GM12878 (cell line): ENCODE measurements at regions not wholly inside any gene's neighbourhood (a gene's known extent, or its start where the extent isn't known, plus 50 kb on each side); places are given as distances from the start of the nearest gene placed in this dataset.

ENCODE experiments used
- ATAC-seq: fragments of 200-7000 bp; cut with Tn5 transposase; 3 replicates; pipeline ENCODE4 v1.9.1; 2020; ENCODE audit warnings: mild to moderate bottlenecking, moderate library complexity
- BruUV-seq: library from RNA; stranded (reverse); fragments of 400-500 nt; replicated peaks from 2 replicates; lab custom pipeline; 2021; lab: Mats Ljungman, UMichigan
- CTCF ChIA-PET: fragments of 300-600 bp; sonication (Branson Sonifier 250); formaldehyde crosslinking; extraction: SDS; loops from one replicate; lab custom pipeline; 2021; ENCODE audit warnings: inconsistent platforms; lab: Yijun Ruan, JAX
- POLR2A ChIA-PET: fragments of 350-600 bp; formaldehyde crosslinking; extraction: SDS; loops from one replicate; lab custom pipeline; 2021; ENCODE audit warnings: inconsistent platforms; lab: Charles Lee
- RAD21 ChIA-PET: fragments of 300-600 bp; sonication (Branson Sonifier 250); formaldehyde crosslinking; loops from one replicate; lab custom pipeline; 2023; ENCODE audit warnings: antibody characterized with exemption; ENCODE audit not compliant: unreplicated experiment; lab: Charles Lee
- SMC1A ChIA-PET: fragments of 300-600 bp; sonication (Branson Sonifier 250); formaldehyde crosslinking; loops from one replicate; lab custom pipeline; 2023; ENCODE audit not compliant: unreplicated experiment, uncharacterized antibody; lab: Charles Lee
- DNase-seq: peaks from one replicate; pipeline ENCODE4 v3.0.0-alpha.2; 2011; ENCODE audit warnings: low read depth, low spot score
- FAIRE-seq: peaks from 3 replicates; lab custom pipeline; 2011; peaks lifted over from hg19 to GRCh38; lab: Jason Lieb, UNC
- H2AFZ ChIP-seq: 2 replicates; pipeline ENCODE4 v1.6.0; 2011; ENCODE audit warnings: low read depth, low read length, control low read depth; ENCODE audit not compliant: control insufficient read depth
- H3K27ac ChIP-seq: 2 replicates; pipeline ENCODE4 v1.5.1; 2011; ENCODE audit warnings: control low read depth; ENCODE audit not compliant: control insufficient read depth, insufficient read depth
- H3K27me3 ChIP-seq, 2 experiments: replicated peaks in 1 of 2; 2 replicates each; pipeline versions ENCODE4 v1.6.0 to v1.6.1; 2011; ENCODE audit warnings: low read length in 1 of 2; ENCODE audit not compliant: control insufficient read depth in 2 of 2, insufficient read depth in 2 of 2
- H3K36me3 ChIP-seq, 2 experiments: 2 replicates each; pipeline ENCODE4 v1.5.1; 2011; ENCODE audit warnings: low read length in 1 of 2; ENCODE audit not compliant: control insufficient read depth in 2 of 2, insufficient read depth in 2 of 2
- H3K4me1 ChIP-seq: 2 replicates; pipeline ENCODE4 v1.6.1; 2011; ENCODE audit warnings: mild to moderate bottlenecking, low read length, moderate library complexity, mixed read lengths; ENCODE audit not compliant: control insufficient read depth, insufficient read depth
- H3K4me2 ChIP-seq: 2 replicates; pipeline ENCODE4 v1.6.0; 2011; ENCODE audit warnings: control low read depth; ENCODE audit not compliant: control insufficient read depth, insufficient read depth
- H3K4me3 ChIP-seq: fragments of 200-600 bp; sonication (generic); 2 replicates; pipeline ENCODE4 v1.5.1; 2016
- H3K79me2 ChIP-seq: 2 replicates; pipeline ENCODE4 v1.6.0; 2011; ENCODE audit warnings: low read length; ENCODE audit not compliant: control insufficient read depth, insufficient read depth
- H3K9ac ChIP-seq: 2 replicates; pipeline ENCODE4 v1.8.0; 2011; ENCODE audit warnings: low read length, control low read depth, mixed read lengths; ENCODE audit not compliant: control insufficient read depth, insufficient read depth
- H3K9me3 ChIP-seq: replicated peaks from 3 replicates; pipeline ENCODE4 v1.5.1; 2011; ENCODE audit warnings: mild to moderate bottlenecking, low read length; ENCODE audit not compliant: control insufficient read depth, insufficient read depth
- H4K20me1 ChIP-seq: 2 replicates; pipeline ENCODE4 v1.6.0; 2011; ENCODE audit not compliant: control insufficient read depth, insufficient read depth
- CHD4 ChIP-seq: fragments of 200-600 bp; sonication (generic); IDR thresholded peaks from 2 replicates; pipeline ENCODE4 v1.6.1; 2016; ENCODE audit warnings: mild to moderate bottlenecking
- CREM ChIP-seq: IDR thresholded peaks from 2 replicates; pipeline ENCODE4 v1.6.1; 2014; ENCODE audit warnings: antibody characterized with exemption, low read depth
- GABPA ChIP-seq: IDR thresholded peaks from 2 replicates; pipeline ENCODE4 v1.6.1; 2014; ENCODE audit warnings: antibody characterized with exemption, low read depth, mild to moderate bottlenecking, inconsistent platforms
- GATAD2B ChIP-seq: fragments of 450-650 bp; conservative IDR thresholded peaks from 2 replicates; pipeline ENCODE4 v1.6.1; 2017; ENCODE audit warnings: low read depth, mild to moderate bottlenecking, moderate library complexity
- HCFC1 ChIP-seq: fragments of 150-350 bp; IDR thresholded peaks from 2 replicates; pipeline ENCODE4 v1.6.1; 2014; ENCODE audit warnings: low read length
- JUND ChIP-seq: IDR thresholded peaks from 2 replicates; pipeline ENCODE4 v1.6.1; 2012; ENCODE audit warnings: low read depth, mild to moderate bottlenecking, low read length, improper control_type of control experiment, moderate library complexity
- NR2C1 ChIP-seq: fragments of 450-650 bp; IDR thresholded peaks from 2 replicates; pipeline ENCODE4 v1.6.1; 2017; ENCODE audit warnings: antibody characterized with exemption, mild to moderate bottlenecking, moderate library complexity
- POLR2A ChIP-seq: IDR thresholded peaks from 2 replicates; pipeline ENCODE4 v1.6.1; 2011; ENCODE audit warnings: low read depth, mild to moderate bottlenecking, low read length
- RELA ChIP-seq: fragments of 450-650 bp; IDR thresholded peaks from 2 replicates; pipeline ENCODE4 v1.8.0; 2014; ENCODE audit warnings: borderline replicate concordance; ENCODE audit not compliant: partially characterized antibody
- SUZ12 ChIP-seq: fragments of 200-600 bp; sonication (generic); IDR thresholded peaks from one replicate; pipeline ENCODE4 v1.6.1; 2018; ENCODE audit warnings: antibody characterized with exemption, mild to moderate bottlenecking; ENCODE audit not compliant: unreplicated experiment
- ZNF384 ChIP-seq: IDR thresholded peaks from 2 replicates; pipeline ENCODE4 v1.6.1; 2012; ENCODE audit warnings: low read depth, mild to moderate bottlenecking, low read length, improper control_type of control experiment, borderline replicate concordance
- ZNF687 ChIP-seq: fragments of 450-650 bp; IDR thresholded peaks from 2 replicates; pipeline ENCODE4 v1.6.1; 2017; ENCODE audit warnings: mild to moderate bottlenecking, moderate library complexity
- WGBS: methylation state at CpG from one replicate; pipeline ENCODE4 v1.1.6; 2016; ENCODE audit warnings: low lambda C conversion rate; ENCODE audit not compliant: insufficient replicate concordance, insufficient coverage; ENCODE audit errors: missing lambda C conversion rate; 5-methylcytosine and 5-hydroxymethylcytosine counted together
- in situ Hi-C: fragments of 300-500 bp; cut with MboI; formaldehyde crosslinking; loops from 9 replicates; pipeline ENCODE4 v1.14.3; 2018; ENCODE audit warnings: mixed read lengths
- intact Hi-C: fragments of 100-400 bp; cut with micrococcal nuclease; formaldehyde crosslinking; loops from one replicate; pipeline ENCODE4 v1.14.2; 2022; ENCODE audit not compliant: unreplicated experiment

GRCh38 chr13:48154671-48155070 lies 59.8 kb upstream of the MED4 start (continued):
- no peak for TF ChIP-seq ZNF687

- POLR2A ChIA-PET, result no interaction called here
- H3K4me2 ChIP-seq, result no peak overlapping the region
- H3K4me3 ChIP-seq, result no peak overlapping the region
- RAD21 ChIA-PET, result no interaction called here
- in situ Hi-C loops (no loop called here), intact Hi-C loops (no loop called here)
- DNase-seq (no peak), FAIRE-seq (no peak), ATAC-seq (no peak)
- no peaks in the 10 kb centered on the region for H3K36me3 ChIP-seq
- no peaks in the 10 kb centered on the region; the same call in 2 of the 3 replicates for H3K9me3 ChIP-seq
- no peak overlapping the region for H3K9ac ChIP-seq
- 2% methylated on average over 3 of the region's 3 CpGs for WGBS
- H4K20me1 ChIP-seq, result no peaks in the 10 kb centered on the region
- peaks cover 9% of the 10 kb centered on the region for H3K4me1 ChIP-seq
- no peaks in the 10 kb centered on the region for H3K27me3 ChIP-seq
- H2AFZ ChIP-seq, result no peak overlapping the region
- TF ChIP-seq CHD4, result no peak
- no peak for TF ChIP-seq NR2C1
- no peak for TF ChIP-seq RELA
- TF ChIP-seq GABPA, result no peak
- no peak for TF ChIP-seq JUND
- no peak for TF ChIP-seq GATAD2B
- no peak for TF ChIP-seq ZNF384
- TF ChIP-seq HCFC1, result no peak
- TF ChIP-seq CREM, result no peak
- no peak for TF ChIP-seq SUZ12
- no peak for TF ChIP-seq POLR2A
- TF ChIP-seq, all 136 proteins: peak for 0
- ChIA-PET CTCF (no interaction called here), SMC1A (interaction anchor here (1.0 kb wide), 1 partner anchor 9 kb away, joined by 3 read pairs; no protein-coding TSS in a partner anchor)
- no peaks in the 10 kb centered on the region for H3K79me2 ChIP-seq
- BruUV-seq, result no TSS peak
- no peak overlapping the region for H3K27ac ChIP-seq
Measured at GRCh38 chr13:48153186-48153585, 58.3 kb upstream of the MED4 start.
